ENCODE measurements at regions not wholly inside any gene's neighbourhood (a gene's known extent, or its start where the extent isn't known, plus 50 kb on each side); places are given as distances from the start of the nearest gene placed in this dataset.

GRCh38 chr3:162525066-162525742 lies 1028.6 kb downstream of the OTOL1 start:
- DNase-seq (ENCODE audit: low read depth), result no peak
- no peak overlapping the region for H3K4me3 ChIP-seq (ENCODE audit: low read depth, low read length)
- TF ChIP-seq CTCF (IDR thresholded peaks at IDR 0.05; ENCODE audit: control insufficient read depth, extremely low read depth, insufficient read depth), result no peak

DNA sequence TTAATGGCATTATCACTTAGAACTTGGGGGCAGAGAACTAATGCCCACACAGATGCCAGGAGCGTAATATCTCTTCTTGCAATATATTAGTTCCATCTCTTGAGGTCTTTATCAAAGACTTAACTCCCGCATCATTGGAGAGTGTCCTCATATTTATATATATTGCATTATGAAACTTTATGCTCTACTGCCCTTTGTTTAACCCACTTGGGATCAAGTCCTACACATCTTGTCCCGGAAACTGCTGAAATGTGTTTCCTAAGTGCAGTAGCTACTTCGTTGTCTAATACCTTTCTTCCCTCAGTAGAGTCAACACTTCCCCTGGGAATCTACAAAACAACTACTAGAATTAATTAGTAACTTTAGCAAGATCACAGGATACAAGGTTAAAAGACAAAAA lies 1029.2 kb downstream of the OTOL1 start:
- no peak for TF ChIP-seq CTCF (IDR thresholded peaks at IDR 0.05; ENCODE audit: control insufficient read depth, extremely low read depth, insufficient read depth)
- no peak overlapping the region for H3K4me3 ChIP-seq (ENCODE audit: low read depth, low read length)
- no peak for DNase-seq (ENCODE audit: low read depth)

DNA sequence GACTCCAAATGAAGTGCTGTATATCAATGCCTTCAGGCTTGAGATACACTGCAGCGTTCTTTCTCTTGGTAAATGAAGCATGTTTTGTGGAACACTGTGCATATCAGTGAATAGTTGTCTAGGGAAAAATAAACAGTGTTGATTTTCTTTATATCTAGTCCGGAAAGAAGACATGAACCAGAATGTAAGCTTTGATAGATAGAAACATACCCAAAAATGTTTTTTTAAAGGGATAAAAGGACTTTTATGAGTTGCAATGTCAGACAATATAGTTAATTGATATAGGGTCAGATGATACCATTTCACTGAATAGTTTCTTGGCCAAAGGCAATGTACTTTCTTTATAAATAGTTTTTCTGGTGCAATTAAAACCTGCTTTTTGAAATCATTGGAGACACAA lies 1037.8 kb downstream of the OTOL1 start:
- DNase-seq (ENCODE audit: low read depth), result no peak
- H3K4me3 ChIP-seq (ENCODE audit: low read depth, low read length), result no peak overlapping the region
- TF ChIP-seq CTCF (IDR thresholded peaks at IDR 0.05; ENCODE audit: control insufficient read depth, extremely low read depth, insufficient read depth), result no peak

GRCh38 chr3:162538491-162538890 lies 1041.9 kb downstream of the OTOL1 start:
- no peak for DNase-seq (ENCODE audit: low read depth)
- TF ChIP-seq CTCF (IDR thresholded peaks at IDR 0.05; ENCODE audit: control insufficient read depth, extremely low read depth, insufficient read depth), result no peak
- H3K4me3 ChIP-seq (ENCODE audit: low read depth, low read length), result no peak overlapping the region

DNA sequence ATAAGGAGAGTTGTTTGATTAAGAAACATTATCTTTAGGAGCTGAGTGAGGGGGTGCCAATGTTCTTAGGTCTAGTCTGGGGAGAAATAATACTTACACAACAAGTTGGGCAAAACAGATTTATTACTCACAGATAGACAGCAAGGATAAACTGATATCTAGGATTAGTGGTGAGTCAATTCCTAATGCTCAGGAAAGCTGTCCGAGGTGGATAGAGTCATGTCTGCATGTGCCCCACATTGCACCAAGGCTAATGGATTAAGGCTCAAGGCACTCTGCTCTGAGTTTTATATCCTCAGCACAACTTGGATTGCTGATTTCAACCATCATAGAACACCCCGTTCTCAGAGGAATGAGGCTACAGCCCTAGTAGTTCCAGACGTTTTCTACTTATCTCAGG lies 1042.3 kb downstream of the OTOL1 start:
- TF ChIP-seq CTCF (IDR thresholded peaks at IDR 0.05; ENCODE audit: control insufficient read depth, extremely low read depth, insufficient read depth), result no peak
- DNase-seq (ENCODE audit: low read depth), result no peak
- no peak overlapping the region for H3K4me3 ChIP-seq (ENCODE audit: low read depth, low read length)

GRCh38 chr3:162540421-162540820 lies 1043.8 kb downstream of the OTOL1 start:
- TF ChIP-seq CTCF (IDR thresholded peaks at IDR 0.05; ENCODE audit: control insufficient read depth, extremely low read depth, insufficient read depth), result no peak
- DNase-seq (ENCODE audit: low read depth), result no peak
- H3K4me3 ChIP-seq (ENCODE audit: low read depth, low read length), result no peak overlapping the region

DNA sequence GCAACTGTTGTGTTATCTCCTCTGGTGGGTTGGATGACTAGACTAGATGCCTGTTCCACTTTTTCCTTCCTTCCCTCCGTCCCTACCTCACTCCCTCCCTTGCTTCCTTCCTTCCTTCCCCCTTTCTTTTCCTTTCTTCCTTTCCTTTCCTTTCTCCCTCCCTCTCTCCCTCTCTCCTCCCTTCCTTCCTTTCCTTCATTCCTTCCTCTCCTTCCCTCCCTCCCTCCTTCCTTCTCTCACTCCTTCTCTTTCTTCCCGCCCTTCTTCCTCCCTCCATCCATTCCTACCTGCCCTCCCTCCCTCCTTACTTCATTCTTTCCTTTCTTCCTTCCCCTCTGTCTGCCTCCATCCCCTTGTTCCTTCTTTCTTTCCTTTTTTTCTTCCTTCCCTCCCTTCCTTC lies 1045.3 kb downstream of the OTOL1 start:
- TF ChIP-seq CTCF (IDR thresholded peaks at IDR 0.05; ENCODE audit: control insufficient read depth, extremely low read depth, insufficient read depth), result no peak
- DNase-seq (ENCODE audit: low read depth), result no peak

More for the DNA sequence above, 1045.3 kb downstream of the OTOL1 start:
- H3K4me3 ChIP-seq (ENCODE audit: low read depth, low read length), result no peak overlapping the region

Data from LNCaP clone FGC (cell line).